Glomerular visceral epithelial cell (primary cell): ENCODE measurements at regions not wholly inside any gene's neighbourhood (a gene's known extent, or its start where the extent isn't known, plus 50 kb on each side); places are given as distances from the start of the nearest gene placed in this dataset.

Source experiments
- DNase-seq: peaks from one replicate; pipeline ENCODE4 v3.0.0-alpha.2; 2016; ENCODE audit errors: extremely low spot score

GRCh38 chr3:106209482-106209881 lies 340.7 kb upstream of the CBLB start:
- DNase-seq, result no peak

GRCh38 chr3:106210923-106211322 lies 342.1 kb upstream of the CBLB start:
- DNase-seq, result no peak

GRCh38 chr3:106212665-106213222 lies 343.9 kb upstream of the CBLB start:
- no peak for DNase-seq

GRCh38 chr3:106213954-106214353 lies 345.1 kb upstream of the CBLB start:
- no peak for DNase-seq

GRCh38 chr3:106214641-106215040 lies 345.8 kb upstream of the CBLB start:
- DNase-seq, result no peak

GRCh38 chr3:106215047-106215446 lies 346.2 kb upstream of the CBLB start:
- DNase-seq, result no peak

GRCh38 chr3:106217745-106218144 lies 348.9 kb upstream of the CBLB start:
- no peak for DNase-seq

- no peak for DNase-seq
Measured at GRCh38 chr3:106227068-106227467, 358.3 kb upstream of the CBLB start.

GRCh38 chr3:106228271-106228670 lies 359.5 kb upstream of the CBLB start:
- DNase-seq, result no peak

- no peak for DNase-seq
Measured at GRCh38 chr3:106229495-106230278, 360.9 kb upstream of the CBLB start.

GRCh38 chr3:106231086-106231485 lies 362.3 kb upstream of the CBLB start:
- no peak for DNase-seq

- DNase-seq, result no peak
Measured at GRCh38 chr3:106232956-106233355, 364.1 kb upstream of the CBLB start.

- no peak for DNase-seq
Measured at GRCh38 chr3:106239195-106239697, 370.4 kb upstream of the CBLB start.

GRCh38 chr3:106241593-106241992 lies 372.8 kb upstream of the CBLB start:
- no peak for DNase-seq

GRCh38 chr3:106242781-106243180 lies 374.0 kb upstream of the CBLB start:
- DNase-seq, result no peak

GRCh38 chr3:106245400-106245799 lies 376.6 kb upstream of the CBLB start:
- no peak for DNase-seq

- DNase-seq, result peak; percentile 17
Measured at GRCh38 chr3:106247902-106248684, 379.3 kb upstream of the CBLB start.

GRCh38 chr3:106249159-106249558 lies 380.3 kb upstream of the CBLB start:
- no peak for DNase-seq

- DNase-seq, result no peak
Measured at GRCh38 chr3:106249981-106250380, 381.2 kb upstream of the CBLB start.

- DNase-seq, result no peak
Measured at GRCh38 chr3:106251160-106251892, 382.5 kb upstream of the CBLB start.

- no peak for DNase-seq
Measured at GRCh38 chr3:106255870-106256248, 387.0 kb upstream of the CBLB start.
